ENCODE measurements at regions not wholly inside any gene's neighbourhood (a gene's known extent, or its start where the extent isn't known, plus 50 kb on each side); places are given as distances from the start of the nearest gene placed in this dataset.
A peak's percentile ranks its signal among the peaks of the same experiment; 100 is the strongest.

DNA sequence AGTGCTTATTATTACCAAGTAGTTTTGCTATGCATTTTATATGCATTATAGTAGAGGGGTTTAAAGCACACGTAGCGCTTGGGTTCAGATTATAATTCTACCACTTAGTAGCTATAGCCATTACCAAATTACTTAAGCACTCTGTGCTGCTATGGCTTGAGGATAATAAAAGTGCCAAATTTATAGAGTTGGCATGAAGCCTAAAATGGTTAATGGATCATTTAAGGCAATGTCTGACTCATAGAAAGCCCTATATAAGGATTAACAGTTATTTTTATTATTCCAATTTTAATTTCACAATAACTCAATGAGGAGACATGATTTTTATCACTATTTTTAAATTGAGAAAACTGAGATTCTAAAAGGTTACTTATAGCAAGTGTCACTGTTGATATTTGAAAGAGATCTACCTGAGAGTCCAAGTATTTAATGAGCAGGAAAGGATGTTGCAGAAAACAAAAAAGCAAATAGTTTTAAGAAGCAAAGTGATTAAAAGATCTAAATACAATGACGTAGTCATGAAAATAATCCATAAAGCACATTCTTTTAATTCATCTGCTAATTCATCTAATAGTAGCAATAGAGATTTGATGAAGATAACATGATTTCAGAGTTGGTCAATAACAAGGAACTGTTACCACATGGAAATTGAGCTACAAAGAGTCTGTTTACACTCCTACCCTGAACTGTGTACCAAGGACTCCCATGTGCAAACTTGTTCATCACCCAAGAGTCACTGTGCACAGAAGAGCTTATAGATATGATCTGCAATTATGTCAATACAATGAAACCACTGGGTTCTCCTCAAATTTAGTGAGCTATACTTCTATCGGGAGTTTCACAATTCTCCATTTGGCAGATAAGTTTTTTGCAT is 78.8 kb upstream of the DTNA start:
- no peak overlapping the region for H3K4me2 ChIP-seq (ENCODE audit: low read depth, low read length)
- intact Hi-C loops (cut with micrococcal nuclease; ENCODE audit: unreplicated experiment) (loop anchor here (10.0 kb wide), 1 partner anchor 137 kb away; no protein-coding TSS in a partner anchor), in situ Hi-C loops (cut with HindIII; ENCODE audit: extremely low pct_ligation_motif_present, low pct_unique_long_range_greater_than_20kb) (no loop called here)
- POLR2A ChIA-PET: no interaction called here
- FAIRE-seq (no peak), ATAC-seq (peak; percentile 88), DNase-seq (ENCODE audit: low spot score) (peak; percentile 80)
- H3K4me1 ChIP-seq (ENCODE audit: insufficient read depth, low read length): peaks cover 6% of the 10 kb centered on the region; the same call in 1 of the 2 replicates
- 59% methylated on average over 4 of the region's 4 CpGs for WGBS (ENCODE audit: low lambda C conversion rate)
- no peak overlapping the region for H3K9ac ChIP-seq (ENCODE audit: insufficient read depth, low read depth, low read length)
- no peak overlapping the region for H3K4me3 ChIP-seq (replicated peaks in 1 of 3; ENCODE audit: insufficient read depth in 1 of 3, low read depth in 2 of 3, low read length in 3 of 3)
- BruUV-seq (replicated peaks): no TSS peak
- no peak overlapping the region for H3K27ac ChIP-seq (ENCODE audit: extremely low read length, insufficient read depth, low read length)
- no peak overlapping the region for H2AFZ ChIP-seq (ENCODE audit: low read length)
- 0 out of 2 replicates have a peak, but pooled peaks cover 4% of the 10 kb centered on the region for H4K20me1 ChIP-seq (ENCODE audit: insufficient read depth, low read length)
- H3K27me3 ChIP-seq (ENCODE audit: control insufficient read depth in 1 of 2, insufficient read depth in 2 of 2, low read length in 2 of 2): no peaks in the 10 kb centered on the region; a peak in 1 of 5 replicates
- no peaks in the 10 kb centered on the region for H3K9me3 ChIP-seq (ENCODE audit: low read length)
- H3K79me2 ChIP-seq (ENCODE audit: insufficient read depth, low read length): no peaks in the 10 kb centered on the region
- no peaks in the 10 kb centered on the region for H3K36me3 ChIP-seq (replicated peaks in 1 of 2; ENCODE audit: control insufficient read depth in 1 of 2, insufficient read depth in 2 of 2, low read length in 2 of 2)
- CTCF ChIA-PET (ENCODE audit: low intra/inter-chr PET ratio, low total read pairs): no interaction called here
- TF ChIP-seq FOXP1 (IDR thresholded peaks at IDR 0.05) (0 out of 2 replicates have a peak, but pooled peaks have one; percentile 16), FOXP1 (CRISPR knock-in tag; IDR thresholded peaks at IDR 0.05) (peak; percentile 62), FOXA1 (IDR thresholded peaks at IDR 0.05) (peak; percentile 67), FOXA1 (CRISPR knock-in tag; IDR thresholded peaks at IDR 0.05) (peak; percentile 78), HHEX (CRISPR knock-in tag; IDR thresholded peaks at IDR 0.05) (peak; percentile 87), ZNF710 (CRISPR knock-in tag; IDR thresholded peaks at IDR 0.05; ENCODE audit: borderline replicate concordance) (no peak), SOX5 (CRISPR knock-in tag; IDR thresholded peaks at IDR 0.05; ENCODE audit: borderline replicate concordance) (0 out of 2 replicates have a peak, but pooled peaks have one; percentile 30), ZNF230 (CRISPR knock-in tag; IDR thresholded peaks at IDR 0.05) (no peak), CEBPG (CRISPR knock-in tag; IDR thresholded peaks at IDR 0.05) (peak; percentile 75), TOPORS (CRISPR knock-in tag; IDR thresholded peaks at IDR 0.05) (no peak), SAP130 (CRISPR knock-in tag; IDR thresholded peaks at IDR 0.05; ENCODE audit: low read depth) (0 out of 2 replicates have a peak, but pooled peaks have one; percentile 19), SOX13 (IDR thresholded peaks at IDR 0.05) (no peak), SOX13 (CRISPR knock-in tag; conservative IDR thresholded peaks at IDR 0.05 in 1 of 2, IDR thresholded peaks at IDR 0.05 in 1 of 2) (peak in 1 of 2 experiments; percentile 39; a peak in 1 of 4 replicates), TBX3 (IDR thresholded peaks at IDR 0.05; ENCODE audit: borderline replicate concordance) (peak; percentile 76; the same call in 1 of the 2 replicates), HNF4A (CRISPR knock-in tag; IDR thresholded peaks at IDR 0.05) (peak; percentile 52; the same call in 1 of the 2 replicates), FOXO1 (CRISPR knock-in tag; IDR thresholded peaks at IDR 0.05) (peak; percentile 38; the same call in 1 of the 2 replicates), KMT2A (CRISPR knock-in tag; IDR thresholded peaks at IDR 0.05) (no peak), ZNF615 (CRISPR knock-in tag; IDR thresholded peaks at IDR 0.05; ENCODE audit: borderline replicate concordance) (no peak)
- TF ChIP-seq, protein P1, sequence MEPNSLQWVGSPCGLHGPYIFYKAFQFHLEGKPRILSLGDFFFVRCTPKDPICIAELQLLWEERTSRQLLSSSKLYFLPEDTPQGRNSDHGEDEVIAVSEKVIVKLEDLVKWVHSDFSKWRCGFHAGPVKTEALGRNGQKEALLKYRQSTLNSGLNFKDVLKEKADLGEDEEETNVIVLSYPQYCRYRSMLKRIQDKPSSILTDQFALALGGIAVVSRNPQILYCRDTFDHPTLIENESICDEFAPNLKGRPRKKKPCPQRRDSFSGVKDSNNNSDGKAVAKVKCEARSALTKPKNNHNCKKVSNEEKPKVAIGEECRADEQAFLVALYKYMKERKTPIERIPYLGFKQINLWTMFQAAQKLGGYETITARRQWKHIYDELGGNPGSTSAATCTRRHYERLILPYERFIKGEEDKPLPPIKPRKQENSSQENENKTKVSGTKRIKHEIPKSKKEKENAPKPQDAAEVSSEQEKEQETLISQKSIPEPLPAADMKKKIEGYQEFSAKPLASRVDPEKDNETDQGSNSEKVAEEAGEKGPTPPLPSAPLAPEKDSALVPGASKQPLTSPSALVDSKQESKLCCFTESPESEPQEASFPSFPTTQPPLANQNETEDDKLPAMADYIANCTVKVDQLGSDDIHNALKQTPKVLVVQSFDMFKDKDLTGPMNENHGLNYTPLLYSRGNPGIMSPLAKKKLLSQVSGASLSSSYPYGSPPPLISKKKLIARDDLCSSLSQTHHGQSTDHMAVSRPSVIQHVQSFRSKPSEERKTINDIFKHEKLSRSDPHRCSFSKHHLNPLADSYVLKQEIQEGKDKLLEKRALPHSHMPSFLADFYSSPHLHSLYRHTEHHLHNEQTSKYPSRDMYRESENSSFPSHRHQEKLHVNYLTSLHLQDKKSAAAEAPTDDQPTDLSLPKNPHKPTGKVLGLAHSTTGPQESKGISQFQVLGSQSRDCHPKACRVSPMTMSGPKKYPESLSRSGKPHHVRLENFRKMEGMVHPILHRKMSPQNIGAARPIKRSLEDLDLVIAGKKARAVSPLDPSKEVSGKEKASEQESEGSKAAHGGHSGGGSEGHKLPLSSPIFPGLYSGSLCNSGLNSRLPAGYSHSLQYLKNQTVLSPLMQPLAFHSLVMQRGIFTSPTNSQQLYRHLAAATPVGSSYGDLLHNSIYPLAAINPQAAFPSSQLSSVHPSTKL (CRISPR knock-in tag; IDR thresholded peaks at IDR 0.05): peak; percentile 52; the same call in 1 of the 2 replicates
- TF ChIP-seq, protein P2, sequence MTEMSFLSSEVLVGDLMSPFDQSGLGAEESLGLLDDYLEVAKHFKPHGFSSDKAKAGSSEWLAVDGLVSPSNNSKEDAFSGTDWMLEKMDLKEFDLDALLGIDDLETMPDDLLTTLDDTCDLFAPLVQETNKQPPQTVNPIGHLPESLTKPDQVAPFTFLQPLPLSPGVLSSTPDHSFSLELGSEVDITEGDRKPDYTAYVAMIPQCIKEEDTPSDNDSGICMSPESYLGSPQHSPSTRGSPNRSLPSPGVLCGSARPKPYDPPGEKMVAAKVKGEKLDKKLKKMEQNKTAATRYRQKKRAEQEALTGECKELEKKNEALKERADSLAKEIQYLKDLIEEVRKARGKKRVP (CRISPR knock-in tag; IDR thresholded peaks at IDR 0.05): peak in 1 of 2 experiments; percentile 35; a peak in 1 of 4 replicates
